H9 (cell line): ENCODE measurements at regions not wholly inside any gene's neighbourhood (a gene's known extent, or its start where the extent isn't known, plus 50 kb on each side); places are given as distances from the start of the nearest gene placed in this dataset.

Experiments
- DNase-seq: peaks from one replicate; pipeline ENCODE4 v3.0.0-alpha.2; 2017
- H2AFZ ChIP-seq: one replicate; pipeline ENCODE4 v1.6.1; 2013; ENCODE audit warnings: mild to moderate bottlenecking, low read length, control low read depth, moderate library complexity
- H2AK5ac ChIP-seq: 2 replicates; pipeline ENCODE4 v1.6.1; 2013; ENCODE audit warnings: low read length, control low read depth, mixed read lengths; ENCODE audit not compliant: insufficient read length
- H2BK120ac ChIP-seq: one replicate; pipeline ENCODE4 v1.6.1; 2013; ENCODE audit warnings: low read depth, mild to moderate bottlenecking, low read length, control low read depth, inconsistent platforms; ENCODE audit not compliant: poor library complexity, severe bottlenecking
- H2BK12ac ChIP-seq: 2 replicates; pipeline ENCODE4 v1.6.1; 2013; ENCODE audit warnings: low read length, control low read depth, mixed read lengths, low read depth; ENCODE audit not compliant: insufficient read length
- H2BK15ac ChIP-seq: 2 replicates; pipeline ENCODE4 v1.6.1; 2013; ENCODE audit warnings: low read depth, low read length, control low read depth
- H2BK20ac ChIP-seq: one replicate; pipeline ENCODE4 v1.6.1; 2013; ENCODE audit warnings: low read depth, mild to moderate bottlenecking, low read length, control low read depth, inconsistent platforms; ENCODE audit not compliant: poor library complexity, severe bottlenecking
- H2BK5ac ChIP-seq: 2 replicates; pipeline ENCODE4 v1.6.1; 2013; ENCODE audit warnings: low read length, control low read depth, mixed read lengths; ENCODE audit not compliant: insufficient read length
- H3K14ac ChIP-seq: 2 replicates; pipeline ENCODE4 v1.6.1; 2013; ENCODE audit warnings: low read length, control low read depth; ENCODE audit not compliant: insufficient read depth
- H3K18ac ChIP-seq: 2 replicates; pipeline ENCODE4 v1.6.1; 2013; ENCODE audit warnings: low read depth, mild to moderate bottlenecking, mixed read lengths, low read length, control low read depth; ENCODE audit not compliant: insufficient read length
- H3K23ac ChIP-seq: 2 replicates; pipeline ENCODE4 v1.6.1; 2013; ENCODE audit warnings: low read length, control low read depth, mixed read lengths, low read depth; ENCODE audit not compliant: insufficient read length
- H3K23me2 ChIP-seq: 2 replicates; pipeline ENCODE4 v1.6.1; 2013; ENCODE audit warnings: low read depth, mild to moderate bottlenecking, mixed read lengths, low read length, control low read depth; ENCODE audit not compliant: insufficient read length, poor library complexity, severe bottlenecking
- H3K27ac ChIP-seq: 2 replicates; pipeline ENCODE4 v1.5.1; 2013; ENCODE audit warnings: low read length, control low read depth, mixed read lengths, low read depth; ENCODE audit not compliant: insufficient read length
- H3K27me3 ChIP-seq: 2 replicates; pipeline ENCODE4 v1.6.1; 2013; ENCODE audit warnings: low read length, control low read depth, inconsistent platforms; ENCODE audit not compliant: insufficient read depth
- H3K4ac ChIP-seq: 2 replicates; pipeline ENCODE4 v1.6.1; 2013; ENCODE audit warnings: low read depth, mild to moderate bottlenecking, control low read depth, inconsistent platforms, low read length, moderate library complexity
- H3K4me1 ChIP-seq: 2 replicates; pipeline ENCODE4 v1.6.1; 2013; ENCODE audit warnings: low read length, control low read depth, inconsistent platforms; ENCODE audit not compliant: insufficient read depth
- H3K4me2 ChIP-seq: 2 replicates; pipeline ENCODE4 v1.6.1; 2013; ENCODE audit warnings: low read length, control low read depth, mixed read lengths; ENCODE audit not compliant: insufficient read length, insufficient read depth
- H3K56ac ChIP-seq: 2 replicates; pipeline ENCODE4 v1.6.1; 2013; ENCODE audit warnings: low read depth, mild to moderate bottlenecking, mixed read lengths, low read length, control low read depth; ENCODE audit not compliant: insufficient read length
- H3K79me1 ChIP-seq: 2 replicates; pipeline ENCODE4 v1.6.1; 2013; ENCODE audit warnings: low read depth, mild to moderate bottlenecking, moderate library complexity, low read length, control low read depth, inconsistent platforms; ENCODE audit not compliant: insufficient read depth, poor library complexity, severe bottlenecking
- H3K79me2 ChIP-seq: 2 replicates; pipeline ENCODE4 v1.6.1; 2013; ENCODE audit warnings: low read length, control low read depth, inconsistent platforms; ENCODE audit not compliant: insufficient read depth
- H3K9ac ChIP-seq: 2 replicates; pipeline ENCODE4 v1.6.1; 2013; ENCODE audit warnings: low read length, control low read depth, mixed read lengths; ENCODE audit not compliant: insufficient read length; ENCODE audit errors: extremely low read depth
- H3K9me3 ChIP-seq: one replicate; pipeline ENCODE4 v1.6.1; 2013; ENCODE audit warnings: low read depth, low read length, inconsistent platforms; ENCODE audit not compliant: control insufficient read depth
- H3T11ph ChIP-seq: one replicate; pipeline ENCODE4 v1.6.1; 2013; ENCODE audit warnings: mild to moderate bottlenecking, low read length, control low read depth, inconsistent platforms
- H4K20me1 ChIP-seq: one replicate; pipeline ENCODE4 v1.6.1; 2013; ENCODE audit not compliant: control insufficient read depth, insufficient read length, insufficient read depth
- H4K5ac ChIP-seq: 2 replicates; pipeline ENCODE4 v1.6.1; 2013; ENCODE audit warnings: low read depth, mild to moderate bottlenecking, mixed read lengths, low read length, control low read depth; ENCODE audit not compliant: insufficient read length
- H4K8ac ChIP-seq: replicated peaks from 2 replicates; pipeline ENCODE4 v1.6.1; 2013; ENCODE audit warnings: low read length, control low read depth, mixed read lengths, low read depth; ENCODE audit not compliant: insufficient read length
- H4K91ac ChIP-seq: 2 replicates; pipeline ENCODE4 v1.6.1; 2013; ENCODE audit warnings: low read depth, mild to moderate bottlenecking, moderate library complexity, mixed read lengths, low read length, control low read depth; ENCODE audit not compliant: insufficient read length
- H3K27ac Mint-ChIP-seq, 3 experiments: 2 replicates in 2 of 3; 3 replicates in 1 of 3; pipeline ENCODE4 v1.8.0; 2020 to 2021; ENCODE audit warnings: mixed read lengths in 3 of 3, mild to moderate bottlenecking in 1 of 3, moderate library complexity in 1 of 3
- H3K27me3 Mint-ChIP-seq: 2 replicates; pipeline ENCODE4 v1.8.0; 2021; ENCODE audit warnings: low read depth, mild to moderate bottlenecking, moderate library complexity, mixed read lengths
- H3K36me3 Mint-ChIP-seq, 3 experiments: 2 replicates in 2 of 3; 3 replicates in 1 of 3; pipeline ENCODE4 v1.8.0; 2020 to 2021; ENCODE audit warnings: low read depth in 3 of 3, mixed read lengths in 3 of 3; ENCODE audit not compliant: insufficient read depth in 1 of 3
- H3K4me1 Mint-ChIP-seq, 2 experiments: 2 replicates each; pipeline ENCODE4 v1.8.0; 2020; ENCODE audit warnings: mixed read lengths in 2 of 2
- H3K4me3 Mint-ChIP-seq, 2 experiments: 2 replicates in 1 of 2; 3 replicates in 1 of 2; pipeline ENCODE4 v1.8.0; 2020 to 2021; ENCODE audit warnings: mild to moderate bottlenecking in 2 of 2, mixed read lengths in 2 of 2, moderate library complexity in 1 of 2
- H3K9me3 Mint-ChIP-seq, 2 experiments: 2 replicates in 1 of 2; 3 replicates in 1 of 2; pipeline ENCODE4 v1.8.0; 2020; ENCODE audit warnings: mild to moderate bottlenecking in 2 of 2, mixed read lengths in 2 of 2, moderate library complexity in 1 of 2
- TF ChIP-seq, protein P1 (sequence below): fragments of 200-600 bp; sonication (generic); conservative IDR thresholded peaks from 3 replicates; pipeline ENCODE4 v1.8.0; 2021; ENCODE audit warnings: antibody characterized with exemption, mild to moderate bottlenecking

DNA sequence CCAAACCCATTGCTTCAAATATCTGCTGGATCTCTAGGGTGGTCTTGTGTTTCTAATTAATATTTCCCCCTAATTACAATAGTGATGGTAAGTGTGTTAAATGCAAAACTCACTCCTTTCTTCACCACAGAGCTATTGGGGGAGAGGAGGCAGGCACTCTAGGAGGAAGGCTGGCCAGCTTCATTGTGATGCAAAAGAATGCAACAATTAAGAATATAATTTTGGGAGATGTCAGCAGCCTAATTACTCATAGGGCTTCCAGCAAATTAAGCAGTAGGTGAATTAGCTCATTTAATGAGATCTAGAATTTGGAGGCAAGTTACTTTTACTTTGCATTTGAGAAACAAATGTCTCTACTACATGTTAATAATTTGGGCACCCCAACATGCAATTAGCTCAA lies 560.4 kb upstream of the DAB1 start:
- Mint-ChIP-seq H3K4me3 (no peak overlapping the region), H3K4me1 (peaks cover 39 to 57% of the 10 kb centered on the region in 2 experiments), H3K27ac (peak overlapping the region in 2 of 3 experiments; percentile 44 to 56; a peak in 2 of 7 replicates), H3K9me3 (no peaks in the 10 kb centered on the region; a peak in 2 of 5 replicates), H3K27me3 (no peaks in the 10 kb centered on the region), H3K36me3 (no peaks in the 10 kb centered on the region; a peak in 1 of 7 replicates)
- Histone ChIP-seq H3K27ac (no peak overlapping the region), H3K79me2 (no peaks in the 10 kb centered on the region), H3K23ac (no peak overlapping the region), H2BK12ac (no peak overlapping the region), H3K56ac (no peak overlapping the region), H2BK120ac (no peak overlapping the region), H4K8ac (no peak overlapping the region), H2BK20ac (no peak overlapping the region), H3K4me2 (no peak overlapping the region), H4K91ac (no peak overlapping the region), H3T11ph (no peak overlapping the region), H4K5ac (no peak overlapping the region), H3K79me1 (no peaks in the 10 kb centered on the region), H2BK5ac (no peak overlapping the region), H3K9ac (no peak overlapping the region), H3K23me2 (no peaks in the 10 kb centered on the region), H3K4me1 (peaks cover 12% of the 10 kb centered on the region), H3K14ac (no peak overlapping the region), H3K27me3 (no peaks in the 10 kb centered on the region), H2AK5ac (no peak overlapping the region), H2AFZ (no peak overlapping the region), H3K18ac (no peak overlapping the region), H2BK15ac (no peak overlapping the region), H3K4ac (no peak overlapping the region), H3K9me3 (no peaks in the 10 kb centered on the region), H4K20me1 (no peaks in the 10 kb centered on the region)
- TF ChIP-seq, protein P1, sequence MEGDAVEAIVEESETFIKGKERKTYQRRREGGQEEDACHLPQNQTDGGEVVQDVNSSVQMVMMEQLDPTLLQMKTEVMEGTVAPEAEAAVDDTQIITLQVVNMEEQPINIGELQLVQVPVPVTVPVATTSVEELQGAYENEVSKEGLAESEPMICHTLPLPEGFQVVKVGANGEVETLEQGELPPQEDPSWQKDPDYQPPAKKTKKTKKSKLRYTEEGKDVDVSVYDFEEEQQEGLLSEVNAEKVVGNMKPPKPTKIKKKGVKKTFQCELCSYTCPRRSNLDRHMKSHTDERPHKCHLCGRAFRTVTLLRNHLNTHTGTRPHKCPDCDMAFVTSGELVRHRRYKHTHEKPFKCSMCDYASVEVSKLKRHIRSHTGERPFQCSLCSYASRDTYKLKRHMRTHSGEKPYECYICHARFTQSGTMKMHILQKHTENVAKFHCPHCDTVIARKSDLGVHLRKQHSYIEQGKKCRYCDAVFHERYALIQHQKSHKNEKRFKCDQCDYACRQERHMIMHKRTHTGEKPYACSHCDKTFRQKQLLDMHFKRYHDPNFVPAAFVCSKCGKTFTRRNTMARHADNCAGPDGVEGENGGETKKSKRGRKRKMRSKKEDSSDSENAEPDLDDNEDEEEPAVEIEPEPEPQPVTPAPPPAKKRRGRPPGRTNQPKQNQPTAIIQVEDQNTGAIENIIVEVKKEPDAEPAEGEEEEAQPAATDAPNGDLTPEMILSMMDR: no peak
- no peak for DNase-seq
